ENCODE measurements at regions not wholly inside any gene's neighbourhood (a gene's known extent, or its start where the extent isn't known, plus 50 kb on each side); places are given as distances from the start of the nearest gene placed in this dataset.

DNA sequence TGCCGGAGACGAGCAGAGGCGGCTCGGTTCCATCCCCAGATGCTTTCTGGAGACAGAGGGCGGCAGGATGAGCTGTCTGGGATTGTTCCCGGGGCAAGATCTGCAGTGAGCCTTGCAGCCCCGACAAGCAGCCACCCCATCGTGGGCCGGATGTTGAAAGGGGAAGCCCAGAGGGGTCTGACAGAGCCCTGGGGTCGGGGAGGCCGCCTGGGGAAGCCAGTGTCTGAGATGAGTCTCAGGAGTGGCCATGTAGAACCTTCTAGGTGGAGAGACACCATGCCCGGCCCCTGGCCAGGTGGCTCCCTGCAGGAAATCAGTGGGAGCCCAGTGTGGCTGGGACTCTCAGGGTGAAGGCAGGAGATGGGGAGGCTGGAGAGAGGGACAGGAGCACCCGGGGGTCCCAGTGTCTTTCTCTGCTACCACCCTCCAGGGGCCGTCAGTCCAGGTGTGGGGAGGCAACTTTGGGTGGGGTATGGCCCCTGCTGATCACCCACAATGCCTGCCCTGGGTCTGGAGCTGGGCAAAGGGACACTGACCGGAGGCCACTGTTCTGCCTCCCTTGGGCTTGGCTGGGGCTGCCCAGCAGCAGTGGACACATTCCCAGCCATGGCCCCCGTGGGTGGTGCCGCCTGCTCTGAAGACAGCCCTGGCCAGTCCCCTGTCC, 128.3 kb upstream of the HS6ST1 start:
- TF ChIP-seq, protein P1, sequence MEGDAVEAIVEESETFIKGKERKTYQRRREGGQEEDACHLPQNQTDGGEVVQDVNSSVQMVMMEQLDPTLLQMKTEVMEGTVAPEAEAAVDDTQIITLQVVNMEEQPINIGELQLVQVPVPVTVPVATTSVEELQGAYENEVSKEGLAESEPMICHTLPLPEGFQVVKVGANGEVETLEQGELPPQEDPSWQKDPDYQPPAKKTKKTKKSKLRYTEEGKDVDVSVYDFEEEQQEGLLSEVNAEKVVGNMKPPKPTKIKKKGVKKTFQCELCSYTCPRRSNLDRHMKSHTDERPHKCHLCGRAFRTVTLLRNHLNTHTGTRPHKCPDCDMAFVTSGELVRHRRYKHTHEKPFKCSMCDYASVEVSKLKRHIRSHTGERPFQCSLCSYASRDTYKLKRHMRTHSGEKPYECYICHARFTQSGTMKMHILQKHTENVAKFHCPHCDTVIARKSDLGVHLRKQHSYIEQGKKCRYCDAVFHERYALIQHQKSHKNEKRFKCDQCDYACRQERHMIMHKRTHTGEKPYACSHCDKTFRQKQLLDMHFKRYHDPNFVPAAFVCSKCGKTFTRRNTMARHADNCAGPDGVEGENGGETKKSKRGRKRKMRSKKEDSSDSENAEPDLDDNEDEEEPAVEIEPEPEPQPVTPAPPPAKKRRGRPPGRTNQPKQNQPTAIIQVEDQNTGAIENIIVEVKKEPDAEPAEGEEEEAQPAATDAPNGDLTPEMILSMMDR (conservative IDR thresholded peaks at IDR 0.05; ENCODE audit: low read depth, low read length), result no peak
- DNase-seq (ENCODE audit: low read depth), result no peak
- H3K4me3 ChIP-seq (ENCODE audit: low read depth, low read length), result no peak overlapping the region

DNA sequence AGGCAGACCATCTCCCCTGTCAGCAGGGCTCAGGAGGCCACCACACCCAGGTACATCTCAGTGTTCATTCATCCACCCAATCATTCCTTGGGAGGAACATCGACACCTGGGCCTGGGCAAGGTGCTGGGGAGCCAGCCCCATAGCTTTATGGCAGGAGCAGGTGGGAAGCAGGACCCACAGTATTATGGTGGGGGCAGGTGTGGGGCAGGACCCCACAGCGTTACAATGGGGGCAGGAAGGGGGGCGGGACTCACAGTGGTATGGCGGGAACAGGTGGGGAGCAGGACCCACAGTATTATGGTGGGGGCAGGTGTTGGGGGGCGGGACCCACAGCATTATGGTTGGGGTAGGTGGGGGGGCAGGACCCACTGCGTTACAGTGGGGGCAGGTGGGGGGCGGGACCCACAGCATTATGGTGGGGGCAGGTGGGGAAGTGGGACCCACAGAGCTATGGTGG, 128.9 kb upstream of the HS6ST1 start:
- TF ChIP-seq, protein P1 (conservative IDR thresholded peaks at IDR 0.05; ENCODE audit: low read depth, low read length), result no peak
- no peak overlapping the region for H3K4me3 ChIP-seq (ENCODE audit: low read depth, low read length)

DNA sequence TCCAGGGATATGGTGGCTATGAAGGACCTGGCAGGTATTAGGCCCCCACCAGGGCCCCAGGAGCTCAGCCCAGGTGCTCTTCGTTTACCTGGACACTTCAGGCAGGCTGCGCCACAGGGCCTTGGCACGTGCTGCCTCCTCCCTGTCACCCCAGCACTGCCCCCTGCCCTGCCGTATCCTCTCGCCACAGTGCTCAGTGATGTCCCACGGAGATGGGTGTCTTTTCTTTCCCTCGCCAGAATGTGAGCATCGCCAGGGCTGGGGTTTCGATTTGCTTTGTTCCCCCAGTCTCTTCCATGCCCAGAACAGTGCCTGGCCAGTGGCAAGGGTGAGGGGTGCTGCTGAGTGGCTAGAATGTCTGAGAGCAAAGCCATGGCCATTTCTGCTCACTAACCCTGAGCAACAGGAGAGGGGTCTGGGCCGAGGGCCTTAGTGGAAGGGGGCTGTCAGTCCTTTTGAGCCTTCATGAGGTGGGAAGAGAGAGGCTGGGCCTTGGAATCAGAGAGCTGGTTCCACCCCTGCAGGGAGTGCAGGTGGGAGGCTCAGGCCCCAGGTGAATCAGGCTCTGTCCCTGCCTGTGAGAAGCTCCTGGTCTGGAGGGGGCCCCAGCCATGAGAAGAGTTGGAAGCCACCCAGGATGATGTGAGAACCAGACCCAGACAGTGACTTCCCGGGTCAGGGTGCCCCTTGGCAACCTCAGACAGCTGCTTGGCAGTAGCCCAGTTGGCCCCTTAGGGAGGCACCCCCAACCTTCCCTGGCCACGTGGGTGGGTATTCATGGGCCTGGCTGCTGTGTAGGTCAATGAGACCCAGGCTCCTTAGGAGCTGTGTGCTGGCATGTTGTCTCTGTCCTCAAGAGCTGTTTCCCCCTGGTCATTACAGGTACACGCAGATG, 129.9 kb upstream of the HS6ST1 start:
- no peak for DNase-seq (ENCODE audit: low read depth)
- TF ChIP-seq, protein P1 (conservative IDR thresholded peaks at IDR 0.05; ENCODE audit: low read depth, low read length), result no peak
- no peak overlapping the region for H3K4me3 ChIP-seq (ENCODE audit: low read depth, low read length)

More for the DNA sequence above, 128.9 kb upstream of the HS6ST1 start:
- no peak for DNase-seq (ENCODE audit: low read depth)

DNA sequence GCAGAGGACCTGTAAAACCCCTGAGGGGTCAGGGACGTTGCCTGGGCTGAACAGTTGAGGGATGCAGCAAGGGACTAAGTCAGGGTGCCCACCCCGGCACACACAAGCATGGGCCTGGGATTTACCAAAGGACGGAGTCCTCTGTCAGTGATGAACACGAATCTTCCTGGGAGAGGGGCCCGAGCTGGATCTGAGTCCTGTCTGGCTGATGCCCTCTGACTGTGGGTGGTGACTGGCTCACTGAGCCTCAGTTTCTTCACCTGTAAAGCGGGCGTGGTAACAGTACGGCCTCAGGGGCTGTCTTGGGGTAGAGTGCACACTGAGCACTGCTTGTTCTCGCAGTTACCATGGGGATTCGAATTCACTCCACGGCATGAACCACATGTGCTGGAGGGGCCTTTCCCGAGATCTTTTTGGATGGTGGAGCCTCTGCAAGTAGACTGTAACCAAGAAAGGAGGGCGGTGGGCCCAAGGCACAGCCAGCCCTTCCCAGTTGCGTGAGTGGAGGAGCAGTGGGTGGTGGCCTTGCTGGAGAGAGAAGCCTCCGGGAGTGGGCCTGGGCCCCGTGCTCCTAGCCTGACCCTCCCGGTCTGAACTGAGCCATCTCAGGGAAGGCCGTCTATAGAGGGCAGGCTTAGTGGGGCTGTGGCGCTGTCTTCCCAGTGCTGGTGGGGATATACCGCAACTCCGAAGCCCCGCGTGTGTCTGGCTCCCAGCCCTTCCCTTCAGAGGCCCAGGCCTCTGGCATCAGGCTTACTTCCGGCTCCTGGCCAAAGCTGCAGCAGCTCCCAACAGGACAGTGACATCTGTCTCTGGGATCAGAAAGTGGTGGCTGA, 130.8 kb upstream of the HS6ST1 start:
- TF ChIP-seq, protein P1 (conservative IDR thresholded peaks at IDR 0.05; ENCODE audit: low read depth, low read length), result no peak
- H3K4me3 ChIP-seq (ENCODE audit: low read depth, low read length), result no peak overlapping the region
- no peak for DNase-seq (ENCODE audit: low read depth)

DNA sequence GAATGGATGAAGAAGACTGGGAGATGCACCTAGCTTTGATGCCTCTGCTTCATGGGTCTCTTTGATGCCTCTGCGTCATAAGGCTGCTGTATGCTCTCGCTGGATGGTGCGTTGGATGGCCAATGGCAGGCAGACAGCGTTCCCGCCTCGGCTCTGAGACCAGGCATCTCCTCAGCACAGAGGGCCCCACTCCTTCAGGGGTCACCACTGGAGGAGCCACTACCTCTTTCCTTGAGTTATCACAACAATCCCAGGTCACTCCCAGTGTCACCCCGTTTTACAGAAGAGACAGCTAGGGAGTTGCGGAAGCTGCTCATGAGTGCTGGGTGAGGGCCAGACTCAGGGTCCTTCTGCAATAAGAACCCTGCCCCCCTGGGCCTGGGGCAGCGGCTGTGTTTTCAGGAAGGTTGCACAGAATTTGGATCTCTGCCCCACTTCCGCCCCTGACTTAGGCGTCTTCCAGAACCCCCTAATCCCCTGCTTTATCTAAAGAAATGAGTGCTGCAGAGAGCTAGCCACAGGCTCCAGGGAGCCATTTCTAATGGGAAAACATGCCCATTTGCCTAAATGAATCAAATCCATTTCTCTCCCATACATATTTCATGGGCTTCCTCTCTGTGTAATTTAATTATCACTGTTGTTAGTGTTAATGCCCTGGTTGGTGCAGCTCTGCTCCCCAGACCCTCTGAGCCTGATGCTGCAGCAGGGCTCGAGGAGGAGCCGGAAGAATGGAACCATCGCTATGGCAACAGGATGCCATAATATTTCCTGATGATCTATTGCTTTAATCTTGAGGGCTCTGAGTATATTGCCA, 131.8 kb upstream of the HS6ST1 start:
- TF ChIP-seq, protein P1 (conservative IDR thresholded peaks at IDR 0.05; ENCODE audit: low read depth, low read length), result no peak
- H3K4me3 ChIP-seq (ENCODE audit: low read depth, low read length), result no peak overlapping the region
- DNase-seq (ENCODE audit: low read depth), result no peak
